IMR-90 (cell line): ENCODE measurements at regions not wholly inside any gene's neighbourhood (a gene's known extent, or its start where the extent isn't known, plus 50 kb on each side); places are given as distances from the start of the nearest gene placed in this dataset.

Experiments used
- ATAC-seq: fragments of 200-7000 bp; cut with Tn5 transposase; 2 replicates; pipeline ENCODE4 v1.9.1; 2020; ENCODE audit warnings: low read depth, mild to moderate bottlenecking, moderate library complexity
- BruUV-seq: library from RNA; stranded (reverse); fragments of 400-500 nt; replicated peaks from 2 replicates; lab custom pipeline; 2021; lab: Mats Ljungman, UMichigan
- CTCF ChIA-PET: fragments of 300-600 bp; formaldehyde crosslinking; extraction: SDS; loops from one replicate; lab custom pipeline; 2021; ENCODE audit warnings: antibody characterized with exemption; lab: Yijun Ruan, JAX
- POLR2A ChIA-PET: fragments of 300-600 bp; sonication (Branson Sonifier 250); formaldehyde crosslinking; loops from one replicate; lab custom pipeline; 2022; ENCODE audit warnings: antibody characterized with exemption; ENCODE audit not compliant: unreplicated experiment; lab: Charles Lee
- DNase-seq: peaks from one replicate; pipeline ENCODE4 v3.0.0; 2013
- H2AFZ ChIP-seq: replicated peaks from 2 replicates; pipeline ENCODE3; 2013; ENCODE audit warnings: low read length, mild to moderate bottlenecking; ENCODE audit not compliant: poor library complexity
- H2AK5ac ChIP-seq: 2 replicates; pipeline ENCODE4 v1.6.1; 2013; ENCODE audit warnings: low read depth, low read length, inconsistent platforms
- H2AK9ac ChIP-seq: replicated peaks from 2 replicates; pipeline ENCODE3; 2013; ENCODE audit warnings: mild to moderate bottlenecking, low read depth, low read length, moderate library complexity; ENCODE audit not compliant: poor library complexity
- H2BK120ac ChIP-seq: 2 replicates; pipeline ENCODE4 v1.6.1; 2013; ENCODE audit warnings: low read depth, low read length, inconsistent platforms
- H2BK15ac ChIP-seq: 3 replicates; pipeline ENCODE4 v1.6.1; 2013; ENCODE audit warnings: low read depth, low read length, inconsistent platforms
- H2BK20ac ChIP-seq: 2 replicates; pipeline ENCODE4 v1.6.1; 2013; ENCODE audit warnings: low read depth, mild to moderate bottlenecking, inconsistent platforms, low read length, moderate library complexity
- H2BK5ac ChIP-seq: 2 replicates; pipeline ENCODE4 v1.6.1; 2013; ENCODE audit warnings: mild to moderate bottlenecking, low read depth, low read length, inconsistent platforms; ENCODE audit not compliant: poor library complexity, severe bottlenecking
- H3K14ac ChIP-seq: replicated peaks from 2 replicates; pipeline ENCODE4 v1.6.1; 2013; ENCODE audit warnings: low read depth, low read length, inconsistent platforms
- H3K18ac ChIP-seq: 2 replicates; pipeline ENCODE4 v1.6.1; 2013; ENCODE audit warnings: low read depth, low read length, control low read depth
- H3K23ac ChIP-seq: 2 replicates; pipeline ENCODE4 v1.6.1; 2013; ENCODE audit warnings: low read depth, low read length, inconsistent platforms
- H3K27ac ChIP-seq: 2 replicates; pipeline ENCODE4 v1.5.1; 2013; ENCODE audit warnings: mild to moderate bottlenecking, control low read depth, low read length; ENCODE audit not compliant: insufficient read depth
- H3K27me3 ChIP-seq: 2 replicates; pipeline ENCODE4 v1.6.1; 2013; ENCODE audit warnings: low read length; ENCODE audit not compliant: control insufficient read depth, insufficient read depth
- H3K36me3 ChIP-seq: 2 replicates; pipeline ENCODE4 v1.6.1; 2013; ENCODE audit warnings: low read length, mixed read lengths; ENCODE audit not compliant: control insufficient read depth, insufficient read depth
- H3K4ac ChIP-seq: 2 replicates; pipeline ENCODE4 v1.6.1; 2013; ENCODE audit warnings: low read depth, low read length, inconsistent platforms
- H3K4me1 ChIP-seq: 2 replicates; pipeline ENCODE4 v1.6.1; 2013; ENCODE audit warnings: low read length, mixed read lengths; ENCODE audit not compliant: control insufficient read depth, insufficient read depth
- H3K4me2 ChIP-seq: 2 replicates; pipeline ENCODE4 v1.6.1; 2013; ENCODE audit warnings: low read depth, mild to moderate bottlenecking, control low read depth, low read length, moderate library complexity
- H3K4me3 ChIP-seq: 2 replicates; pipeline ENCODE4 v1.5.1; 2013; ENCODE audit warnings: low read depth, mild to moderate bottlenecking, control low read depth, low read length, moderate library complexity; ENCODE audit not compliant: insufficient read depth
- H3K56ac ChIP-seq: 2 replicates; pipeline ENCODE4 v1.6.1; 2013; ENCODE audit warnings: low read length, inconsistent platforms; ENCODE audit not compliant: insufficient read depth; ENCODE audit errors: extremely low read depth
- H3K79me1 ChIP-seq, 2 experiments: 2 replicates each; pipeline ENCODE4 v1.6.1; 2013; ENCODE audit warnings: low read length in 2 of 2, inconsistent platforms in 1 of 2, low read depth in 1 of 2
- H3K9ac ChIP-seq: 2 replicates; pipeline ENCODE4 v1.6.1; 2013; ENCODE audit warnings: low read depth, low read length, control low read depth
- H3K9me1 ChIP-seq: 2 replicates; pipeline ENCODE4 v1.6.1; 2013; ENCODE audit warnings: low read length, inconsistent platforms; ENCODE audit not compliant: insufficient read depth
- H3K9me3 ChIP-seq: 2 replicates; pipeline ENCODE4 v1.6.1; 2013; ENCODE audit warnings: low read length; ENCODE audit not compliant: control insufficient read depth, insufficient read depth
- H4K20me1 ChIP-seq: 2 replicates; pipeline ENCODE4 v1.6.1; 2013; ENCODE audit warnings: low read length, inconsistent platforms; ENCODE audit not compliant: insufficient read depth
- H4K5ac ChIP-seq: 2 replicates; pipeline ENCODE4 v1.6.1; 2013; ENCODE audit warnings: mild to moderate bottlenecking, low read depth, low read length, control low read depth
- H4K8ac ChIP-seq, 2 experiments: 2 replicates each; pipeline ENCODE4 v1.6.1; 2013; ENCODE audit warnings: low read depth in 2 of 2, low read length in 2 of 2, control low read depth in 1 of 2, inconsistent platforms in 1 of 2
- H4K91ac ChIP-seq: 2 replicates; pipeline ENCODE4 v1.6.1; 2013; ENCODE audit warnings: low read depth, low read length, inconsistent platforms; ENCODE audit not compliant: insufficient read depth
- BHLHE40 ChIP-seq: fragments of 150-350 bp; IDR thresholded peaks from 2 replicates; pipeline ENCODE4 v1.6.1; 2016; ENCODE audit warnings: mild to moderate bottlenecking, low read depth, low read length
- CEBPB ChIP-seq: IDR thresholded peaks from 2 replicates; pipeline ENCODE4 v1.6.1; 2012; ENCODE audit warnings: low read depth, low read length, improper control_type of control experiment
- CHD1 ChIP-seq: IDR thresholded peaks from 2 replicates; pipeline ENCODE4 v1.6.1; 2012; ENCODE audit warnings: low read depth, low read length, improper control_type of control experiment
- CTCF ChIP-seq: conservative IDR thresholded peaks from 2 replicates; pipeline ENCODE4 v1.5.1; 2012; ENCODE audit warnings: mild to moderate bottlenecking, low read depth, low read length, improper control_type of control experiment
- ELK1 ChIP-seq: fragments of 150-350 bp; IDR thresholded peaks from 2 replicates; pipeline ENCODE4 v1.6.1; 2016; ENCODE audit warnings: low read depth, mild to moderate bottlenecking, low read length, moderate library complexity, borderline replicate concordance
- FOS ChIP-seq: fragments of 150-350 bp; IDR thresholded peaks from 2 replicates; pipeline ENCODE4 v1.6.1; 2016; ENCODE audit warnings: low read depth, low read length
- MAFK ChIP-seq: IDR thresholded peaks from 2 replicates; pipeline ENCODE4 v1.6.1; 2012; ENCODE audit warnings: low read depth, low read length, improper control_type of control experiment
- MAZ ChIP-seq: IDR thresholded peaks from 2 replicates; pipeline ENCODE4 v1.6.1; 2012; ENCODE audit warnings: low read depth, mild to moderate bottlenecking, low read length, improper control_type of control experiment, moderate library complexity, borderline replicate concordance
- MXI1 ChIP-seq: IDR thresholded peaks from 2 replicates; pipeline ENCODE4 v1.6.1; 2012; ENCODE audit warnings: low read depth, mild to moderate bottlenecking, low read length, moderate library complexity, borderline replicate concordance
- NFE2L2 ChIP-seq: fragments of 150-350 bp; IDR thresholded peaks from 2 replicates; pipeline ENCODE4 v1.6.1; 2016; ENCODE audit warnings: low read depth, mild to moderate bottlenecking, low read length
- POLR2A ChIP-seq: IDR thresholded peaks from 2 replicates; pipeline ENCODE4 v1.6.1; 2012; ENCODE audit warnings: mild to moderate bottlenecking, low read depth, low read length
- RAD21 ChIP-seq: IDR thresholded peaks from 2 replicates; pipeline ENCODE4 v1.6.1; 2012; ENCODE audit warnings: low read length, improper control_type of control experiment
- RFX5 ChIP-seq: IDR thresholded peaks from 2 replicates; pipeline ENCODE4 v1.8.0; 2012; ENCODE audit warnings: low read depth, mild to moderate bottlenecking, low read length, moderate library complexity
- SMC3 ChIP-seq: fragments of 150-350 bp; IDR thresholded peaks from 2 replicates; pipeline ENCODE4 v1.6.1; 2016; ENCODE audit warnings: low read depth, mild to moderate bottlenecking, antibody characterized with exemption, low read length, moderate library complexity
- USF2 ChIP-seq: fragments of 150-350 bp; IDR thresholded peaks from 2 replicates; pipeline ENCODE4 v1.6.1; 2017; ENCODE audit warnings: mild to moderate bottlenecking, antibody characterized with exemption, low read length, low read depth
- WGBS, 2 experiments: methylation state at CpG; one replicate each; pipeline versions ENCODE4 v1.1.5 to v1.1.7; 2013; ENCODE audit warnings: missing lambda C conversion rate in 2 of 2; ENCODE audit not compliant: insufficient read length in 1 of 2; ENCODE audit errors: extremely low coverage in 2 of 2; 5-methylcytosine and 5-hydroxymethylcytosine counted together
- dilution Hi-C: fragments of 300-500 bp; cut with HindIII; formaldehyde crosslinking; loops from one replicate; pipeline ENCODE4 v1.14.3; 2018; ENCODE audit warnings: low sequenced_read_pairs; ENCODE audit not compliant: unreplicated experiment
- in situ Hi-C: fragments of 300-500 bp; cut with MboI; formaldehyde crosslinking; loops from 3 replicates; pipeline ENCODE4 v1.14.3; 2019; ENCODE audit warnings: low sequenced_read_pairs, inconsistent platforms, mixed read lengths
- intact Hi-C: fragments of 100-400 bp; cut with micrococcal nuclease; formaldehyde crosslinking; loops from 2 replicates; pipeline ENCODE4 v1.10.0; 2022

- Histone ChIP-seq H2AK9ac (no peak overlapping the region), H3K18ac (no peak overlapping the region), H2AK5ac (no peak overlapping the region), H3K27ac (no peak overlapping the region), H4K5ac (no peak overlapping the region), H3K56ac (0 out of 2 replicates have a peak overlapping the region, but pooled peaks have one; percentile 6), H3K27me3 (no peaks in the 10 kb centered on the region), H2BK5ac (no peak overlapping the region), H2BK15ac (no peak overlapping the region), H2AFZ (no peak overlapping the region), H3K4me1 (no peaks in the 10 kb centered on the region), H3K4me3 (no peak overlapping the region), H3K4ac (no peak overlapping the region), H4K8ac (no peak overlapping the region), H3K9me1 (peaks cover 3% of the 10 kb centered on the region; the same call in 1 of the 2 replicates), H3K79me1 (no peaks in the 10 kb centered on the region), H3K14ac (no peak overlapping the region), H4K91ac (no peak overlapping the region), H4K20me1 (no peaks in the 10 kb centered on the region), H2BK120ac (no peak overlapping the region), H3K23ac (no peak overlapping the region), H3K4me2 (no peak overlapping the region), H3K9me3 (no peaks in the 10 kb centered on the region), H3K36me3 (no peaks in the 10 kb centered on the region), H2BK20ac (no peak overlapping the region), H3K9ac (no peak overlapping the region)
- dilution Hi-C loops = no loop called here
- intact Hi-C loops = no loop called here
- BruUV-seq = no TSS peak
- WGBS, 2 experiments = no CpG with 5 or more reads among the region's 3 CpGs
- DNase-seq (no peak), ATAC-seq (no peak)
- ChIA-PET CTCF (no interaction called here), POLR2A (no interaction called here)
- TF ChIP-seq NFE2L2 = no peak
- TF ChIP-seq POLR2A = no peak
- no peak for TF ChIP-seq BHLHE40
- TF ChIP-seq CHD1 = no peak
- TF ChIP-seq ELK1 = no peak
- no peak for TF ChIP-seq SMC3
- no peak for TF ChIP-seq RAD21
- TF ChIP-seq MAZ = no peak
- TF ChIP-seq MXI1 = no peak
- TF ChIP-seq USF2 = no peak
- no peak for TF ChIP-seq CEBPB
- no peak for TF ChIP-seq FOS
- no peak for TF ChIP-seq CTCF
- TF ChIP-seq RFX5 = no peak
- no peak for TF ChIP-seq MAFK
- in situ Hi-C loops = no loop called here
These were observed 122.5 kb downstream of the CCER1 start for GRCh38 chr12:90832427-90832826.
